ENCODE measurements at regions not wholly inside any gene's neighbourhood (a gene's known extent, or its start where the extent isn't known, plus 50 kb on each side); places are given as distances from the start of the nearest gene placed in this dataset.

DNA sequence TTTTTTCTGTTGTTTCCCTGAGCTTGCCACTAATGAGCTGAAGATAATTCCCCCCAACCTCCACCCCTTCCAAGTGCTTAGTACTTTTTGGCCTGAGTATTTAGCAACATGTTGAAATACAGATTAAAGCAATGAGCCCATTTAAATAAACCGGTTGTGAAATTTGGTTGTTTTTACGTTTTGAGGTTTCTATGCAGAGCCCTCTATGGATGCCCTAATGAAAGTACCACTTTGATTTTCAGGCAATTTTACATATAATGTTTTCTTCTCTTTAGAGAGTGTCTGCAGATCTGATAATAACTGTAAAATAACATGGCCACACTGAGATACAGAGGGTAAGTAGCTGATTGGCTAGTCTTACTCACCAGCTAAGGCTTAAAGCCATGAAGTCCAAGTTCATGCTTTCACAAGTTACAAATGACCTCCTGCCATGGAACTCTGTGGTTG, 139.4 kb upstream of the SLC7A14 start:
- H3K4me3 ChIP-seq (replicated peaks; ENCODE audit: low read depth, low read length): no peak overlapping the region
- TF ChIP-seq CTCF (IDR thresholded peaks at IDR 0.05; ENCODE audit: low read length, missing control alignments): no peak
- DNase-seq (ENCODE audit: low read depth): peak; percentile 62

DNA sequence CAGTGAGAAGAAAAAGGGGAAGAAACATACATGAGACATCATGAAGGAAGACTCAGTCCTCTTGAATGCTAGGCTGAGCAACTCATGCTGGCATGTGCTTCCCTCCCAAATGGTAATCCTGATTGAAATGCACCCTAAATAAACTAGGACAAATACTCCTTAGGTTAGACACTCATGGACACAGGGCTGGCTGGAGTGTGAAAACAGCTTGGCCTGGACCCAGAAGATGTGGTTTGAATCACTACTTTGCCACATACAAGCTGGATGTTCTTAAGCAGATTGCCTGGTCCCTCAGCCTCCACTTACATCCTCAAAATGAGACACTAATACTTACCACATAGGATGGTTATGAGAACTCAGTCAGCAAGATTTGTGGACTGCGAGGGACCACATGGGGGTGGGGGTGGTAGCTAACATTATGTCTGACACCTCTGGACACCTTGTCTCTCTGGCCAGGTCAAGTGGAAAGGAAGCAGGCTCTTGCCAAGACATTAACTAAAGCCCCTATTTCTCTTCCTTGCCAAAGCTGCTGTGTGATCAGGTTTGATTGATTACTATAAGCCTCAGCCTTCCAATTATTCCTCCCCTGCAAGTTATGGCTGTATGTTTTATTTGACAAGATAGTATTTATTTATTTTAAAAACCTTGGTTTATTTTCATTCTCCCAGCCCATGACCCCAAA, 138.9 kb upstream of the SLC7A14 start:
- peak; percentile 49 for DNase-seq (ENCODE audit: low read depth)
- TF ChIP-seq CTCF (IDR thresholded peaks at IDR 0.05; ENCODE audit: low read length, missing control alignments): no peak
- no peak overlapping the region for H3K4me3 ChIP-seq (replicated peaks; ENCODE audit: low read depth, low read length)

DNA sequence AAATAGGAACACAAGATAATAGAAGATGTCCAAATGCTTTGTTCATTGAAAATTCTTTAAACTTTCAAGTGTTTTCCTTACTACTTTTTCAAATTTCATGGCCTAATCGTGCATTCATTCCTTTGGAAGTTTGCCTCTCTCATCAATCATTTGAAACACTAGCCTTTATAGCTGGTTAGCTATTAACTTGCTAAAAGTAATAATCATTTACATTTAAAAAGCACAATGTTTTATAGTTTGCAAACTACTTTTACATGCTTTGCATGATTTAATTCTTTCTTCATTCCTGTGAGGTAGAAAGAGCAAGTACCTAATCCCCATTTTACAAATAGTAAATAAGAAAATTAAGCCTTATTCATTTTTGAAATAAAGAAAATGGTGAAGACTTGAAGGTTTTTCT, 137.4 kb upstream of the SLC7A14 start:
- no peak overlapping the region for H3K4me3 ChIP-seq (replicated peaks; ENCODE audit: low read depth, low read length)
- TF ChIP-seq CTCF (IDR thresholded peaks at IDR 0.05; ENCODE audit: low read length, missing control alignments): no peak
- no peak for DNase-seq (ENCODE audit: low read depth)

GRCh38 chr3:170721563-170721962, 135.7 kb upstream of the SLC7A14 start:
- H3K4me3 ChIP-seq (replicated peaks; ENCODE audit: low read depth, low read length): no peak overlapping the region
- TF ChIP-seq CTCF (IDR thresholded peaks at IDR 0.05; ENCODE audit: low read length, missing control alignments): no peak
- no peak for DNase-seq (ENCODE audit: low read depth)

- DNase-seq (ENCODE audit: low read depth): no peak
These were observed 133.4 kb upstream of the SLC7A14 start for GRCh38 chr3:170719300-170719699.

GRCh38 chr3:170718848-170719247, 133.0 kb upstream of the SLC7A14 start:
- DNase-seq (ENCODE audit: low read depth): no peak
- no peak overlapping the region for H3K4me3 ChIP-seq (replicated peaks; ENCODE audit: low read depth, low read length)
- no peak for TF ChIP-seq CTCF (IDR thresholded peaks at IDR 0.05; ENCODE audit: low read length, missing control alignments)

More at GRCh38 chr3:170719300-170719699, 133.4 kb upstream of the SLC7A14 start:
- no peak for TF ChIP-seq CTCF (IDR thresholded peaks at IDR 0.05; ENCODE audit: low read length, missing control alignments)
- H3K4me3 ChIP-seq (replicated peaks; ENCODE audit: low read depth, low read length): no peak overlapping the region
